Mesendoderm (in vitro differentiated cells): ENCODE measurements at regions not wholly inside any gene's neighbourhood (a gene's known extent, or its start where the extent isn't known, plus 50 kb on each side); places are given as distances from the start of the nearest gene placed in this dataset.

Experiments used
- DNase-seq: peaks from one replicate; pipeline ENCODE4 v3.0.0; 2013
- H2AK5ac ChIP-seq: 2 replicates; pipeline ENCODE4 v1.6.1; 2013; ENCODE audit warnings: low read length, inconsistent platforms
- H2BK120ac ChIP-seq: 2 replicates; pipeline ENCODE4 v1.6.1; 2013; ENCODE audit warnings: low read depth, mild to moderate bottlenecking, low read length, moderate library complexity, mixed read lengths
- H2BK15ac ChIP-seq: replicated peaks from 2 replicates; pipeline ENCODE4 v1.6.1; 2013; ENCODE audit warnings: low read depth, mild to moderate bottlenecking, moderate library complexity
- H2BK5ac ChIP-seq: 2 replicates; pipeline ENCODE4 v1.6.1; 2013; ENCODE audit warnings: low read length, inconsistent platforms
- H3K18ac ChIP-seq: 2 replicates; pipeline ENCODE4 v1.6.1; 2013; ENCODE audit warnings: mild to moderate bottlenecking, low read length, mixed read lengths
- H3K23ac ChIP-seq: one replicate; pipeline ENCODE4 v1.6.1; 2013; ENCODE audit warnings: low read length
- H3K27ac ChIP-seq: 2 replicates; pipeline ENCODE4 v1.5.1; 2013; ENCODE audit warnings: low read depth, mild to moderate bottlenecking, inconsistent platforms, low read length, moderate library complexity
- H3K27me3 ChIP-seq: 2 replicates; pipeline ENCODE4 v1.6.1; 2013; ENCODE audit warnings: low read length, control low read depth, mild to moderate bottlenecking, inconsistent platforms; ENCODE audit not compliant: insufficient read depth, poor library complexity
- H3K36me3 ChIP-seq: 2 replicates; pipeline ENCODE4 v1.6.1; 2013; ENCODE audit warnings: low read length, inconsistent platforms; ENCODE audit not compliant: control insufficient read depth, insufficient read depth
- H3K4ac ChIP-seq: one replicate; pipeline ENCODE4 v1.6.1; 2013; ENCODE audit warnings: low read depth, mild to moderate bottlenecking, low read length, moderate library complexity
- H3K4me1 ChIP-seq: 2 replicates; pipeline ENCODE4 v1.6.1; 2013; ENCODE audit warnings: low read depth, low read length, inconsistent platforms; ENCODE audit not compliant: control insufficient read depth
- H3K4me2 ChIP-seq: 2 replicates; pipeline ENCODE4 v1.6.1; 2013; ENCODE audit warnings: low read length
- H3K4me3 ChIP-seq: 2 replicates; pipeline ENCODE4 v1.5.1; 2013; ENCODE audit warnings: mild to moderate bottlenecking, low read length
- H3K56ac ChIP-seq: one replicate; pipeline ENCODE4 v1.6.1; 2013; ENCODE audit warnings: low read length
- H3K79me1 ChIP-seq: 2 replicates; pipeline ENCODE4 v1.6.1; 2013; ENCODE audit warnings: low read length, inconsistent platforms
- H3K79me2 ChIP-seq: 2 replicates; pipeline ENCODE4 v1.6.1; 2013; ENCODE audit warnings: mild to moderate bottlenecking, low read length; ENCODE audit not compliant: control insufficient read depth, insufficient read depth
- H3K9ac ChIP-seq: 2 replicates; pipeline ENCODE4 v1.6.1; 2013; ENCODE audit warnings: low read length, inconsistent platforms
- H4K5ac ChIP-seq: one replicate; pipeline ENCODE4 v1.6.1; 2013; ENCODE audit warnings: low read length
- H4K8ac ChIP-seq: one replicate; pipeline ENCODE4 v1.6.1; 2013; ENCODE audit warnings: low read depth, mild to moderate bottlenecking, control low read depth, low read length, moderate library complexity
- WGBS: extraction: QIAGEN DNeasy Blood & Tissue Kit; methylation state at CpG from one replicate; pipeline ENCODE4 v1.1.7; 2013; ENCODE audit warnings: low lambda C conversion rate, missing lambda C conversion rate; ENCODE audit not compliant: insufficient coverage; ENCODE audit errors: extremely low coverage; 5-methylcytosine and 5-hydroxymethylcytosine counted together

DNA sequence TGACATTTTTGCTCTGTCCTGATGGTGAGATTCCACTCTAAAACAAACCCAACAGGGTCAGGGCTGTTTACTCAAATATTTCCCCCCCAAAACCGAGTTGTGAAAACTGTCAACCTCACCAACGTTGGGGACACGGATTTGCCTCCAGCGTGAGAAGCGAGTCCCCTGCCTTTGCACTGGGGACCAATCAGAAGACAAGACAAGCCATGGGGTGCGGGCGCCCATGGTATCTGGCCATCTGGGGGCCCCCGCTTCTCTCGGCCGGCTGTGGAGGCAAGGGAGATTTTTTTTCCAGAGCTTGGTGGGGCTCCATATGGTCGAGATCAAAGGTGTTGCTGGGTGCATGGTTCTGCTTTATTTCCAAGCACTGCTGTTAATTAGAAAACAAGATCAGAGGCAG is 272.1 kb downstream of the BCL11B start:
- no peak overlapping the region for H3K27ac ChIP-seq
- no peak overlapping the region for H3K9ac ChIP-seq
- no peaks in the 10 kb centered on the region for H3K36me3 ChIP-seq
- H3K79me1 ChIP-seq: no peaks in the 10 kb centered on the region
- H2BK15ac ChIP-seq: no peak overlapping the region
- H3K4ac ChIP-seq: no peak overlapping the region
- no CpG with 5 or more reads among the region's 11 CpGs for WGBS
- H3K27me3 ChIP-seq: no peaks in the 10 kb centered on the region
- no peak overlapping the region for H4K5ac ChIP-seq
- H3K56ac ChIP-seq: no peak overlapping the region
- H2BK120ac ChIP-seq: no peak overlapping the region
- H3K23ac ChIP-seq: no peak overlapping the region
- no peak overlapping the region for H3K4me2 ChIP-seq
- no peak overlapping the region for H4K8ac ChIP-seq
- no peak overlapping the region for H2AK5ac ChIP-seq
- H3K79me2 ChIP-seq: no peaks in the 10 kb centered on the region
- DNase-seq: no peak
- H3K18ac ChIP-seq: no peak overlapping the region
- H3K4me1 ChIP-seq: no peaks in the 10 kb centered on the region
- no peak overlapping the region for H2BK5ac ChIP-seq
- no peak overlapping the region for H3K4me3 ChIP-seq

GRCh38 chr14:99001241-99001640 is 270.8 kb downstream of the BCL11B start:
- no peak overlapping the region for H2BK15ac ChIP-seq
- no peak overlapping the region for H3K4ac ChIP-seq
- no peak overlapping the region for H2BK5ac ChIP-seq
- no peak overlapping the region for H3K18ac ChIP-seq
- H3K9ac ChIP-seq: no peak overlapping the region
- no peaks in the 10 kb centered on the region for H3K4me1 ChIP-seq
- no peak overlapping the region for H2AK5ac ChIP-seq
- no peak overlapping the region for H3K4me2 ChIP-seq
- no peaks in the 10 kb centered on the region for H3K79me1 ChIP-seq
- H4K8ac ChIP-seq: no peak overlapping the region
- WGBS: no CpG with 5 or more reads among the region's 7 CpGs
- no peaks in the 10 kb centered on the region for H3K36me3 ChIP-seq
- no peaks in the 10 kb centered on the region for H3K79me2 ChIP-seq
- peak; percentile 47 for DNase-seq
- no peaks in the 10 kb centered on the region for H3K27me3 ChIP-seq
- H3K23ac ChIP-seq: no peak overlapping the region
- H3K4me3 ChIP-seq: no peak overlapping the region
- no peak overlapping the region for H3K56ac ChIP-seq
- H4K5ac ChIP-seq: no peak overlapping the region
- H3K27ac ChIP-seq: no peak overlapping the region
- H2BK120ac ChIP-seq: no peak overlapping the region

- Histone ChIP-seq H3K23ac (no peak overlapping the region), H2BK120ac (no peak overlapping the region), H3K4me3 (no peak overlapping the region), H3K79me2 (no peaks in the 10 kb centered on the region), H3K27ac (no peak overlapping the region), H3K36me3 (no peaks in the 10 kb centered on the region), H3K56ac (no peak overlapping the region), H2AK5ac (no peak overlapping the region), H3K18ac (no peak overlapping the region), H2BK5ac (no peak overlapping the region), H4K5ac (no peak overlapping the region), H3K4me1 (no peaks in the 10 kb centered on the region), H3K9ac (no peak overlapping the region), H3K4me2 (no peak overlapping the region), H3K4ac (no peak overlapping the region), H3K79me1 (no peaks in the 10 kb centered on the region), H4K8ac (no peak overlapping the region), H2BK15ac (no peak overlapping the region), H3K27me3 (no peaks in the 10 kb centered on the region)
- DNase-seq: no peak
Observed at GRCh38 chr14:99003646-99004045, 268.4 kb downstream of the BCL11B start.

GRCh38 chr14:99004112-99004511 is 267.9 kb downstream of the BCL11B start:
- no peaks in the 10 kb centered on the region for H3K36me3 ChIP-seq
- no peak overlapping the region for H2BK120ac ChIP-seq
- WGBS: no CpG with 5 or more reads among the region's 3 CpGs
- no peak overlapping the region for H3K27ac ChIP-seq
- no peaks in the 10 kb centered on the region for H3K79me1 ChIP-seq
- no peak overlapping the region for H3K18ac ChIP-seq
- no peak for DNase-seq
- no peak overlapping the region for H4K8ac ChIP-seq
- no peaks in the 10 kb centered on the region for H3K27me3 ChIP-seq
- no peak overlapping the region for H4K5ac ChIP-seq
- no peak overlapping the region for H3K23ac ChIP-seq
- no peak overlapping the region for H2BK5ac ChIP-seq
- H3K4me2 ChIP-seq: no peak overlapping the region
- no peak overlapping the region for H3K4ac ChIP-seq
- no peak overlapping the region for H3K4me3 ChIP-seq
- H3K9ac ChIP-seq: no peak overlapping the region
- H3K56ac ChIP-seq: no peak overlapping the region
- no peaks in the 10 kb centered on the region for H3K79me2 ChIP-seq
- no peak overlapping the region for H2BK15ac ChIP-seq
- H2AK5ac ChIP-seq: no peak overlapping the region
- no peaks in the 10 kb centered on the region for H3K4me1 ChIP-seq

GRCh38 chr14:99006276-99006675 is 265.7 kb downstream of the BCL11B start:
- no peak overlapping the region for H3K18ac ChIP-seq
- WGBS: no CpG with 5 or more reads among the region's 5 CpGs
- no peak overlapping the region for H3K4ac ChIP-seq
- no peak overlapping the region for H3K4me3 ChIP-seq
- H3K36me3 ChIP-seq: no peaks in the 10 kb centered on the region
- no peak overlapping the region for H3K56ac ChIP-seq
- no peak overlapping the region for H4K5ac ChIP-seq
- no peak for DNase-seq
- no peak overlapping the region for H2BK5ac ChIP-seq
- H2BK120ac ChIP-seq: no peak overlapping the region
- no peak overlapping the region for H4K8ac ChIP-seq
- H3K4me1 ChIP-seq: no peaks in the 10 kb centered on the region
- H3K27ac ChIP-seq: no peak overlapping the region
- no peak overlapping the region for H2AK5ac ChIP-seq
- no peak overlapping the region for H3K23ac ChIP-seq
- H3K79me1 ChIP-seq: no peaks in the 10 kb centered on the region
- no peak overlapping the region for H2BK15ac ChIP-seq
- H3K9ac ChIP-seq: no peak overlapping the region
- H3K27me3 ChIP-seq: no peaks in the 10 kb centered on the region
- H3K4me2 ChIP-seq: no peak overlapping the region
- H3K79me2 ChIP-seq: no peaks in the 10 kb centered on the region

GRCh38 chr14:99007795-99008194 is 264.2 kb downstream of the BCL11B start:
- no peak for DNase-seq
- no peak overlapping the region for H2BK5ac ChIP-seq
- H2BK15ac ChIP-seq: no peak overlapping the region
- no peak overlapping the region for H3K27ac ChIP-seq
- no peak overlapping the region for H2AK5ac ChIP-seq
- no peak overlapping the region for H3K56ac ChIP-seq
- no peaks in the 10 kb centered on the region for H3K27me3 ChIP-seq
- H2BK120ac ChIP-seq: no peak overlapping the region
- no CpG with 5 or more reads among the region's 7 CpGs for WGBS
- no peaks in the 10 kb centered on the region for H3K79me2 ChIP-seq
- no peak overlapping the region for H3K18ac ChIP-seq
- H4K5ac ChIP-seq: no peak overlapping the region
- H4K8ac ChIP-seq: no peak overlapping the region
- H3K4me1 ChIP-seq: no peaks in the 10 kb centered on the region
- no peak overlapping the region for H3K4me3 ChIP-seq
- H3K79me1 ChIP-seq: no peaks in the 10 kb centered on the region
- H3K4me2 ChIP-seq: no peak overlapping the region
- H3K4ac ChIP-seq: no peak overlapping the region
- H3K23ac ChIP-seq: no peak overlapping the region
- no peak overlapping the region for H3K9ac ChIP-seq
- H3K36me3 ChIP-seq: no peaks in the 10 kb centered on the region
